Adrenal gland (tissue), 5 donors: ENCODE measurements at regions not wholly inside any gene's neighbourhood (a gene's known extent, or its start where the extent isn't known, plus 50 kb on each side); places are given as distances from the start of the nearest gene placed in this dataset.

Source experiments
- CTCF ChIP-seq, 6 experiments: fragments of 450-650 bp in 4 of 6; fragments of 200-600 bp in 2 of 6; sonication (generic) in 1 of 6; IDR thresholded peaks; 1 replicate in 5 of 6; 2 replicates in 1 of 6; pipeline versions ENCODE4 v1.5.1 to v1.8.0; 2016 to 2021; ENCODE audit warnings: antibody characterized with exemption in 6 of 6, mild to moderate bottlenecking in 2 of 6, moderate library complexity in 1 of 6
- POLR2A ChIP-seq, 2 donors: fragments of 450-650 bp; IDR thresholded peaks; one replicate each; pipeline ENCODE4 v1.6.1; 2017; ENCODE audit warnings: antibody characterized with exemption in 2 of 2, mild to moderate bottlenecking in 2 of 2, moderate library complexity in 1 of 2
- donor health status: DM: no; HTN: no; CAD: no.

GRCh38 chr7:50863053-50863452, 80.4 kb upstream of the GRB10 start:
- TF ChIP-seq POLR2A (IDR thresholded peaks at IDR 0.05) (no peak), CTCF (IDR thresholded peaks at IDR 0.05) (no peak)
